Stomach smooth muscle (tissue), 2 donors: ENCODE measurements at regions not wholly inside any gene's neighbourhood (a gene's known extent, or its start where the extent isn't known, plus 50 kb on each side); places are given as distances from the start of the nearest gene placed in this dataset.

ENCODE experiments used
- H3K27ac ChIP-seq: one replicate; pipeline ENCODE4 v1.7.0; 2013; ENCODE audit warnings: mild to moderate bottlenecking, low read length, inconsistent platforms
- H3K27me3 ChIP-seq, 2 donors: one replicate each; pipeline ENCODE4 v1.7.0; 2013; ENCODE audit warnings: low read length in 2 of 2; ENCODE audit not compliant: insufficient read depth in 2 of 2, control insufficient read depth in 1 of 2
- H3K36me3 ChIP-seq, 2 donors: one replicate each; pipeline ENCODE4 v1.7.0; 2013; ENCODE audit warnings: low read length in 2 of 2; ENCODE audit not compliant: control insufficient read depth in 2 of 2, insufficient read depth in 2 of 2
- H3K4me1 ChIP-seq: one replicate; pipeline ENCODE4 v1.7.0; 2013; ENCODE audit warnings: low read length; ENCODE audit not compliant: control insufficient read depth, insufficient read depth
- H3K4me3 ChIP-seq, 2 donors: one replicate each; pipeline ENCODE4 v1.7.0; 2013; ENCODE audit warnings: low read length in 2 of 2
- H3K9ac ChIP-seq, 2 donors: one replicate each; pipeline ENCODE4 v1.7.0; 2013; ENCODE audit warnings: low read length in 2 of 2, mild to moderate bottlenecking in 1 of 2
- H3K9me3 ChIP-seq, 2 donors: one replicate each; pipeline ENCODE4 v1.7.0; 2013; ENCODE audit warnings: low read length in 2 of 2; ENCODE audit not compliant: control insufficient read depth in 2 of 2
- donor health status: healthy.
- donor health status: Pancreatic carcinoma.

DNA sequence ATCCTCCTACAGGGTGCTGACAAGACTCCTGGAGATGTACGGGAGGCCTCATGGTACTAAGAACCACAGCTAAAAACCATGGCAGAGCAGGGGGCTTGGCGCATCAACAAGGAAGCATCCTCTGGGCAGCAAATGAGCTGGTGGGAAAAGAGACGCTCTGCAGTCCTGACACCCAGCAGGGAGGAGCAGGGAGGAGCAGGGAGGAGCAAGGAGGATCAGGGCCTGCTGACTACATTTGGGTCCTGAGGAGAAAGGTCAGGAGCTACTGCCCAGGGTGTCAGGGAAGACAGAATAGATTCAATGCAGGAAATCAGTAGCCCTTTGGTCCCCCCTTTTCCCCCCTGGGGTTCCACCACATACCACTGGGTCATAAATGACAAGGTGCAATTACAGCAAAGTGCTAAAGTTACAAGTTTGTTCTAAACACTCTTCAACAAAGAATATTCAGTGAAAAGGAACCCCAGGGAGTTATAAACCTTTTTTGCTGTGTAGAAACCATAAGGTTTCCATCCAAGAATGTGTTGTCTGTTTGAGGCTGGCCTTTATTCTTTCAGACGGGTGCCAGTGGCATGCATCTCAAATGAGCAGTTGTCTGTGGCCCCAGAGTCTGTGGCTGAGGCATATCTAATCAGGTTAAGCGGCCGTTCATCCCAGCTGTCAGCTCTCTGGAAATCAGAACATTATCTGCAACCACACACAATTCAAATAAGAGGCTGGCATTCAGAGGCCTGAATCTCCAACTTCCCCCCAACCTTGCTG is 325.0 kb downstream of the CDC5L start:
- Histone ChIP-seq H3K36me3 (no peaks in the 10 kb centered on the region), H3K9ac (no peak overlapping the region), H3K4me3 (no peak overlapping the region), H3K27me3 (no peaks in the 10 kb centered on the region), H3K4me1 (no peaks in the 10 kb centered on the region), H3K27ac (no peak overlapping the region), H3K9me3 (no peaks in the 10 kb centered on the region)

DNA sequence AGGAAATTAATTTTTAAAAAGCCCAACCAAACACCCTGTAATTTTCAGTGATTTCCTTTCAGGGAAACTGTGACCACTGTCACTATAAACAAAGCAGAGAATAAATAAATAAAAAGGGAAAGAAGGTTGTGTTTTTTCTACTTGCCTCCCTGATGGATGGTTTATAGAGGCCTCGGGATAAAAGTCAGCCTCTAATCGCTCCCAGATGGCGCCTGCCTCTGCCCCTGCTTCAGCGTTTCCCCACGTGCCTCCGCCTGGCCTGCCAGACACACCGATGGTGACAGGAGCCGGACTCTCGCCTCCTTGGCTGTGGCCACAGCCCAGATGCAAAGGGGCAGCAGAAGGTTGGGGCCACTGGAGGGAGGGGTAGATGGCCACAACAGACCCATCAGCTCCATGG is 327.7 kb downstream of the CDC5L start:
- H3K9ac ChIP-seq, result no peak overlapping the region
- no peaks in the 10 kb centered on the region for H3K27me3 ChIP-seq
- H3K27ac ChIP-seq, result no peak overlapping the region
- no peaks in the 10 kb centered on the region for H3K36me3 ChIP-seq
- no peaks in the 10 kb centered on the region for H3K9me3 ChIP-seq
- H3K4me3 ChIP-seq, result no peak overlapping the region
- H3K4me1 ChIP-seq, result no peaks in the 10 kb centered on the region

DNA sequence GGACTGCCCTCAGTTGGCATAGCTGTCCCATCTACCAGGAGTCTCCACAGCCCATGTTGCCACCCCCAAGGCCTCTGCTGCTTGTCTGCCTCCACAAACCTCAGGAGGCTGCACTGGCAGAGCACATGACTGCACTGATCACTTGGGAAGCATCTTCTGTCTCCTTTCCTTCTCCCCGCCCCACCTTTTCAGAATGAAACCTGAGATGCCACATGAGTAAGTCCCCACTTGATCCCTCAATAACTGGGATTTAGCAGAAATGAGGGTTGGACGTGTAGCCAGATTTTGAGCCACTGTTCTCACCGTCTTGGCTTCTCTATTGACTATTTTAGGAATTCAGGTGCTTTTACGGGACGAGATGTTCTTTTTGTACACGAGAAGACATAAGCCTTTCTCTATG is 328.4 kb downstream of the CDC5L start:
- H3K27ac ChIP-seq, result no peak overlapping the region
- no peaks in the 10 kb centered on the region for H3K9me3 ChIP-seq
- H3K4me1 ChIP-seq, result no peaks in the 10 kb centered on the region
- no peak overlapping the region for H3K4me3 ChIP-seq
- H3K9ac ChIP-seq, result no peak overlapping the region
- no peaks in the 10 kb centered on the region for H3K27me3 ChIP-seq
- H3K36me3 ChIP-seq, result no peaks in the 10 kb centered on the region

DNA sequence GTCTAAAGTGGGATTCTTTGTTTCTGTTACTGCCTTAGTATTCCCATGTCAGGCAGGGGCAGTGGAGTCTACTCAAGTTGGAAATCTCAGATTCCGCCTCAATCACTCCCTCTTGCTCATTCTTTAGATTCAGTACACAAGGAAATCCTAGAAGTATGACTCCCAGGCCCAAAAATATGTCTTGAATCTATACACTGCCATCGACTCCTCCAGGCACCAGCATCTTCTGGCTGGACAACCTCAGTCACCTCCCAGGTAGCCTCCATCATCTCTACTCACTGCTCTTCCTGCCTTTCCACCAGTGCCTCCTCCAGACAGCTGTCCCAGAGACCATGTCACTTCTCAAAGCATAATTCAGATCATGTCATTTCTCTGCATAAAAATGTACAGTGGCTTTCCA is 329.9 kb downstream of the CDC5L start:
- Histone ChIP-seq H3K4me3 (no peak overlapping the region), H3K4me1 (no peaks in the 10 kb centered on the region), H3K36me3 (no peaks in the 10 kb centered on the region), H3K27ac (no peak overlapping the region), H3K9me3 (no peaks in the 10 kb centered on the region), H3K27me3 (no peaks in the 10 kb centered on the region), H3K9ac (no peak overlapping the region)

DNA sequence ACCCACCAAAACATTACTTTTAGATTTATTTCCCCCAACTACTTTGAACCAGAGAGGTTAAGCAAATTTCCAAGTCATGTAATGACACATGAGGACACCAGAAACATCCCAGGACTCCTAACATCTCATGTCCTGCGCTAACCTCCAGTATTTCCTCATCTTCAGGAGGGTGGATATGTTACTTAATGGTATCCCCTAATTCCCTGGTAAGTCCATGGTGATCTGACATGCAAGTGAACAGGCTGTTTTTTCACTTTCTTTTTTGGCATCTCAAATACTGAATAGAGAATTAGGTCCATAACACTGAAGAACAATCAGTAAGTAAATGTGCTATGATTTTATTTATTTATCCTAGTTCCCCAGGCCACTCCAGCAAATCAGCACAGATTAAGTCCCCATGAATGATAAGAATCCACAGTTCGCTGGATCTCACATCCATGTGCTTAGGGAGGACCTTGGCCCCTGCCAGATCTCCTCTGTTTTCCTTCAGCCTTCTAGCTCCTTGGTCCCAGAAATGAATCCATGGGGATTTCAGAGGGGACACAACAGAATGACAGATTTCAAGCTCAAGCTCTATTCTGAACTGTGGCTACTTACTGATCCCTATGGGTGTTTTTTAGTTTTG is 334.6 kb downstream of the CDC5L start:
- no peak overlapping the region for H3K4me3 ChIP-seq
- no peak overlapping the region for H3K9ac ChIP-seq
- no peaks in the 10 kb centered on the region for H3K4me1 ChIP-seq
- H3K9me3 ChIP-seq, result no peaks in the 10 kb centered on the region
- H3K27ac ChIP-seq, result no peak overlapping the region
- H3K36me3 ChIP-seq, result no peaks in the 10 kb centered on the region
- no peaks in the 10 kb centered on the region for H3K27me3 ChIP-seq

DNA sequence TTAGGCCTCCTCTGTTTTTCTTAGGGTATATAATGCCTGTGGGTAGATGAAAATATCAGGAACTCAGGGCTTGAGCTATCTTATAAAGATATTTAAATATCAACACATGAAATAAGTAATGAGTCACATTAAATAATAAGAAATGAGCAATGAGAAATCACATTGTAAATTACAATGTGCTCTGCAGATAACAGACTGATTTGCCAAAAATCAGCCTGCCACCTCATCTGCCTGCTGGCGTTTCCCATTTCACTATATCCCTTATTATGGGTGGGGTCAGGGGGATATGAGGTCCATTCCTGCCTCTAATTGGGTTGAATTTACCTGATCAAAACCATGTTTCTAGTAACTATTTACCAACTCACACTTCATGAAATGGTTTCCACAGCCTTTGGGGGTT is 335.2 kb downstream of the CDC5L start:
- no peak overlapping the region for H3K9ac ChIP-seq
- no peak overlapping the region for H3K27ac ChIP-seq
- H3K9me3 ChIP-seq, result no peaks in the 10 kb centered on the region
- no peaks in the 10 kb centered on the region for H3K4me1 ChIP-seq
- no peaks in the 10 kb centered on the region for H3K27me3 ChIP-seq
- no peak overlapping the region for H3K4me3 ChIP-seq
- no peaks in the 10 kb centered on the region for H3K36me3 ChIP-seq

DNA sequence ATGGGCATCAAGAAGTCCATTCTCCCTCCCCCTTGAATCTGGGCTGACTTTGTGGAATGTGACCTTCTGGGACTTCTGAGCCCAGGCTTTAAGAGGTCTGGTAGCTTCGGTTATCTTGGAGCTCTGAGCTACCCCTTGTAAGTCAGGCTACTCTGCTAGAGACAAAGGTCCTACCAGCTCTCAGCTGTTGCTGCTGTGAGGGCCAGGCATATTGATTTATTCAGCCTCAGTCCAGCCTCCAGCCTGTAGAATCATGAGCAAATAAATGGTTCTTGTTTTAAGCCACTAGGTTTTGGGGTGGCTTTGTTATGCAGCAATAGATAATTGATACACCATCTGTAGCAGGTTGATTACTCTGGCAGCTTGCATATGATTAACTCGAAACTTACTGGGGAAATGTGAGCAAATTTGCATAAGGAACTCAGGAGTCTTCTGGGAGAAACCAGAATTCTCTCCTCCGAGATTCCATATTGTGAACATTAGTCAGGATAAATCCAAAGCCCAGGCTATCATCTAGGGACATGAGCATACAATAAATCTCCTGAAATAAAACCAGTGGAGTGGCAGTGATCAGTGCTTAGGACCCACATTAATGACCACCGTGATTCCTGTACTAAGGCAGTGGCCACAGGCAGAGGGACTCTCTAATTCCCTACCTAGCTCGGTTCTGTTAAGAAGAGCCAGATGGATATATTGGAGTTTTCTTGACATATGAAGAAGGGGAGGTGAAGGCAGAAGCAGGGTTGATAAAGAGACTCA is 336.1 kb downstream of the CDC5L start:
- Histone ChIP-seq H3K36me3 (no peaks in the 10 kb centered on the region), H3K27me3 (peaks cover 0 to 2% of the 10 kb centered on the region in 2 donors), H3K4me3 (no peak overlapping the region), H3K4me1 (no peaks in the 10 kb centered on the region), H3K9ac (no peak overlapping the region), H3K27ac (no peak overlapping the region), H3K9me3 (no peaks in the 10 kb centered on the region)

DNA sequence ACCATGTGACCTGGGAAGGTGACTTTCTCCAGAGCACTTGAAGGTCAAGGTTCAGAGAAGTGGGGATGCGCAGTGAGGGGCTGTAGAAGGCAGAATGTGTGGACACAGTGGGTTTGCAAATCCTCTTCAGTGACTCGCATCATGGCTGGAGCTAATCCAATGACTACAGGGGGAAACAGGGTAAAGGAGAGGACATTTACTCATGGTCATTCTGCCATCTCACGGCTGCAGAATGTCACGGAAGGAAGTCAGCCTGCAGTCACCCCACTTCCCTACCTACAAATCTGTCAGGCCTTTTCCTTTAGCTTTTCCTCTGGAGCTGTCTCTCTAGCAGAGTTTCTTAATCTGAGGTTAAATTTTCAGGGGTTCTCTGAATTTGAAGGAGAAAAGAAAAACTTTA is 337.6 kb downstream of the CDC5L start:
- no peak overlapping the region for H3K27ac ChIP-seq
- no peak overlapping the region for H3K9ac ChIP-seq
- peaks cover 0 to 2% of the 10 kb centered on the region in 2 donors for H3K27me3 ChIP-seq
- H3K4me1 ChIP-seq, result no peaks in the 10 kb centered on the region
- no peak overlapping the region for H3K4me3 ChIP-seq
- no peaks in the 10 kb centered on the region for H3K36me3 ChIP-seq
- no peaks in the 10 kb centered on the region for H3K9me3 ChIP-seq

DNA sequence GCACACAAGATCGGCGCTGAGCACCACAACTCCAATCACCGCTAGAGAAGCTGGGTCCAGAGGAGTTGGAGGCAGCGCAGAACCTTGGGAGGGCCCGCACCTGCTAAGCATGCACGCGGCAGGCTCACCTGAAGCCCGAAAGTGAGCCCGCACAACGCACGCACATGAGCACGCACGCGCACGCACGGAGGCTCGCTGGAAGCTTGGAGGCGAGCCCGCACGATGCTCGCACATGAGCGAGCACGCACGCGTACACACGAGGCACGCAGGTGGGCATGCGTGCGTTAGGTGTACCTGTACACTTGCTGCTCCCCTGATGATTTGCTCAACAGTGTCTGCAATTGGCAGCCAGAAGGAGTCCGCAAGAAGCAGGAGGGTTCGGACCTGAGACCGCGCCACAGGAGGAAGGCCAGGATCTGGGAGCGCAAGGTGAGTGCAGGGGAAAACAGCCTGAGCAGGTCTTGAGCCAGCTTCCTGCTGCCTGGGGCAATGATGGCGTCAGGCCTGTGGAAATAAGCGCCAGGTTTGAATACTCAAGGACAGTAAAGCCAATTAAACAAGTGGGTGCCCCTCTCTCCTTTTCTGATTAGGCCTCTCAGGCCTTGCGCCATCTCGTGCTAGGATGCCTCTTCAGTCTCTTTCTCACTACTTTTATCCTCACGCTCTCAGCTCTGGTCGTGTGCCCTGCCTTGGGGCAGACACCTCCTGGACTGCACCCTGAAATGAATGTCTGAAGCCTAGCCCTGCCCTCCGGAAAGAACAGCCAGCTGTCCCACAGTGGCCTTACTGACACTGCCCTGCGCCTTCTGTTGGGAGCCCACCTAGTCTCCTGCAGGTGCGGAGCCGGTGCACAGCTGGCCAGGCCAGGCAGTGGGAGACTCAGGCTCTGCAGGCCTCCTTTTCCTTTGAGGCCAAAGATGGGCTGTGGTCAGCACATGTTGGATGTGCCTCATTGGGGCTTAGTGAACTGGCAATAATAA is 340.4 kb downstream of the CDC5L start:
- no peaks in the 10 kb centered on the region for H3K9me3 ChIP-seq
- H3K27ac ChIP-seq, result no peak overlapping the region
- H3K9ac ChIP-seq, result no peak overlapping the region
- H3K4me1 ChIP-seq, result no peaks in the 10 kb centered on the region
- H3K4me3 ChIP-seq, result no peak overlapping the region
- no peaks in the 10 kb centered on the region for H3K36me3 ChIP-seq
- H3K27me3 ChIP-seq, result peaks cover 0 to 2% of the 10 kb centered on the region in 2 donors

DNA sequence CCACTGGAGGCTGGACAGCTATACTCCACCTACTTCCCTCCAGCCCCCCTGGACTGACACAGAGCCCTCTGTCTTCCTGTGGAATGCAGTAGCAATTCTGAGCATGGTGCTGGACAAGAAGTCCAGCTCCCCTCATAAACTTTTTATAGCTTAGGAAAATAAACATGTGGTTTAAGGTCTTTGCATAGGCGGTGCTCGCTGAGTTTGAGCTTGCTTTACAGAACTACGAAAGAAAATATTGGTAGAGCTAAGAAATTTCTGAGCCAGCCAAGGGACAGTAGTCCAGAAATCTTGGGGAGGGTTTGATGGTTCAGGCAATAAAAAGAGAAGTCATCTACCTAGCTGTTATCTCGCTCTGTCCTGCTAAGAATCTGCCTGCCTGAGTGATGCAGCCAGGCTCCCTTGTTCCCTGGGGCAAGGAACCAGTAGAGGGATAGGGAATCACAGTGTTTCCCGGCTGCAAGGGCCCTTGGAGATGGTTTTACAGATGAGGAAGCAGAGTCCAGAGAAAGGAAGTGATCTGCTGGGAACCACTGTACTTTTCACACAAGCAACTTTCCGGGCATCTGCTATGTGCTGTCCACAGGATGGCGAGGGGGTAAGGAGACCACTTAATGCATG is 343.4 kb downstream of the CDC5L start:
- Histone ChIP-seq H3K4me1 (peaks cover 2% of the 10 kb centered on the region), H3K36me3 (no peaks in the 10 kb centered on the region), H3K4me3 (no peak overlapping the region)

More for the DNA sequence above, 343.4 kb downstream of the CDC5L start:
- H3K27ac ChIP-seq, result no peak overlapping the region
- no peak overlapping the region for H3K9ac ChIP-seq
- no peaks in the 10 kb centered on the region for H3K9me3 ChIP-seq
- H3K27me3 ChIP-seq, result peaks cover 0 to 2% of the 10 kb centered on the region in 2 donors
